ENCODE measurements at regions not wholly inside any gene's neighbourhood (a gene's known extent, or its start where the extent isn't known, plus 50 kb on each side); places are given as distances from the start of the nearest gene placed in this dataset.

GRCh38 chr3:118772036-118772435, 262.6 kb downstream of the IGSF11 start:
- H3K36me3 ChIP-seq (replicated peaks in 1 of 2; ENCODE audit: control insufficient read depth in 2 of 2, insufficient read depth in 2 of 2, low read length in 2 of 2): no peaks in the 10 kb centered on the region
- H3K27ac ChIP-seq (replicated peaks; ENCODE audit: low read length): no peak overlapping the region
- no peaks in the 10 kb centered on the region for H3K27me3 ChIP-seq (ENCODE audit: control insufficient read depth in 3 of 3, insufficient read depth in 3 of 3, low read depth in 1 of 3, low read length in 3 of 3)
- H3K4ac ChIP-seq (ENCODE audit: low read length): no peak overlapping the region
- H2BK12ac ChIP-seq (ENCODE audit: low read length): no peak overlapping the region
- no CpG with 5 or more reads among the region's 2 CpGs for WGBS, 2 donors (ENCODE audit: extremely low coverage in 2 of 2, insufficient read length in 2 of 2, insufficient replicate concordance in 1 of 2)
- no peak overlapping the region for H2AK5ac ChIP-seq (ENCODE audit: low read depth, low read length)
- H3K9me3 ChIP-seq (replicated peaks in 1 of 2; ENCODE audit: control insufficient read depth in 2 of 2, insufficient read depth in 1 of 2, low read depth in 1 of 2, low read length in 2 of 2): peaks cover 0 to 3% of the 10 kb centered on the region in 2 donors
- no peak overlapping the region for H3K4me3 ChIP-seq (ENCODE audit: low read length in 2 of 2)
- no peak overlapping the region for H2BK15ac ChIP-seq (ENCODE audit: low read length)
- H3K14ac ChIP-seq (ENCODE audit: low read length): no peak overlapping the region
- peak overlapping the region; percentile 52 for H2AFZ ChIP-seq (ENCODE audit: low read length)
- H2BK120ac ChIP-seq (ENCODE audit: low read depth, low read length): no peak overlapping the region
- H3K4me2 ChIP-seq (ENCODE audit: insufficient read depth, low read length, poor library complexity, severe bottlenecking): no peak overlapping the region
- H4K91ac ChIP-seq (ENCODE audit: low read depth, low read length, poor library complexity): no peak overlapping the region
- H3K79me1 ChIP-seq (ENCODE audit: low read depth, low read length): no peaks in the 10 kb centered on the region
- no peak overlapping the region for H2BK5ac ChIP-seq (ENCODE audit: low read length)
- no peak for DNase-seq (ENCODE audit: low spot score)
- H3K18ac ChIP-seq (ENCODE audit: low read length): no peak overlapping the region
- no peak overlapping the region for H3K23ac ChIP-seq (ENCODE audit: low read depth, low read length, poor library complexity)
- H4K8ac ChIP-seq (ENCODE audit: low read depth, low read length): no peak overlapping the region
- no peak overlapping the region for H3K9ac ChIP-seq (ENCODE audit: low read depth, low read length, poor library complexity)
- H3K4me1 ChIP-seq (ENCODE audit: control insufficient read depth in 2 of 2, insufficient read depth in 1 of 2, low read depth in 1 of 2, low read length in 2 of 2): peaks cover 0 to 4% of the 10 kb centered on the region in 2 donors

GRCh38 chr3:118772547-118773011, 262.1 kb downstream of the IGSF11 start:
- no peak overlapping the region for H2BK15ac ChIP-seq (ENCODE audit: low read length)
- no peak overlapping the region for H3K14ac ChIP-seq (ENCODE audit: low read length)
- H3K18ac ChIP-seq (ENCODE audit: low read length): no peak overlapping the region
- no peak overlapping the region for H3K4me3 ChIP-seq (ENCODE audit: low read length in 2 of 2)
- no peak overlapping the region for H2BK120ac ChIP-seq (ENCODE audit: low read depth, low read length)
- H3K4me1 ChIP-seq (ENCODE audit: control insufficient read depth in 2 of 2, insufficient read depth in 1 of 2, low read depth in 1 of 2, low read length in 2 of 2): peaks cover 0 to 4% of the 10 kb centered on the region in 2 donors
- no peak overlapping the region for H4K91ac ChIP-seq (ENCODE audit: low read depth, low read length, poor library complexity)
- H3K27ac ChIP-seq (replicated peaks; ENCODE audit: low read length): peak overlapping the region; percentile 0
- H2AFZ ChIP-seq (ENCODE audit: low read length): peak overlapping the region; percentile 52
- no peak overlapping the region for H2AK5ac ChIP-seq (ENCODE audit: low read depth, low read length)
- no peak overlapping the region for H2BK5ac ChIP-seq (ENCODE audit: low read length)
- H3K4me2 ChIP-seq (ENCODE audit: insufficient read depth, low read length, poor library complexity, severe bottlenecking): no peak overlapping the region
- no peak overlapping the region for H4K8ac ChIP-seq (ENCODE audit: low read depth, low read length)
- no peak overlapping the region for H2BK12ac ChIP-seq (ENCODE audit: low read length)
- H3K23ac ChIP-seq (ENCODE audit: low read depth, low read length, poor library complexity): no peak overlapping the region
- H3K9me3 ChIP-seq (replicated peaks in 1 of 2; ENCODE audit: control insufficient read depth in 2 of 2, insufficient read depth in 1 of 2, low read depth in 1 of 2, low read length in 2 of 2): peaks cover 0 to 3% of the 10 kb centered on the region in 2 donors
- H3K9ac ChIP-seq (ENCODE audit: low read depth, low read length, poor library complexity): no peak overlapping the region
- H3K79me1 ChIP-seq (ENCODE audit: low read depth, low read length): no peaks in the 10 kb centered on the region
- H3K4ac ChIP-seq (ENCODE audit: low read length): no peak overlapping the region
- DNase-seq (ENCODE audit: low spot score): no peak
- no peaks in the 10 kb centered on the region for H3K27me3 ChIP-seq (ENCODE audit: control insufficient read depth in 3 of 3, insufficient read depth in 3 of 3, low read depth in 1 of 3, low read length in 3 of 3)
- no peaks in the 10 kb centered on the region for H3K36me3 ChIP-seq (replicated peaks in 1 of 2; ENCODE audit: control insufficient read depth in 2 of 2, insufficient read depth in 2 of 2, low read length in 2 of 2)

- H3K23ac ChIP-seq (ENCODE audit: low read depth, low read length, poor library complexity): no peak overlapping the region
- H2BK12ac ChIP-seq (ENCODE audit: low read length): no peak overlapping the region
- H2BK5ac ChIP-seq (ENCODE audit: low read length): no peak overlapping the region
- no peak overlapping the region for H3K14ac ChIP-seq (ENCODE audit: low read length)
- no peaks in the 10 kb centered on the region for H3K79me1 ChIP-seq (ENCODE audit: low read depth, low read length)
- peaks cover 0 to 4% of the 10 kb centered on the region in 2 donors for H3K4me1 ChIP-seq (ENCODE audit: control insufficient read depth in 2 of 2, insufficient read depth in 1 of 2, low read depth in 1 of 2, low read length in 2 of 2)
- H3K9me3 ChIP-seq (replicated peaks in 1 of 2; ENCODE audit: control insufficient read depth in 2 of 2, insufficient read depth in 1 of 2, low read depth in 1 of 2, low read length in 2 of 2): peaks cover 0 to 3% of the 10 kb centered on the region in 2 donors
- H4K91ac ChIP-seq (ENCODE audit: low read depth, low read length, poor library complexity): no peak overlapping the region
- H3K36me3 ChIP-seq (replicated peaks in 1 of 2; ENCODE audit: control insufficient read depth in 2 of 2, insufficient read depth in 2 of 2, low read length in 2 of 2): no peaks in the 10 kb centered on the region
- no peaks in the 10 kb centered on the region for H3K27me3 ChIP-seq (ENCODE audit: control insufficient read depth in 3 of 3, insufficient read depth in 3 of 3, low read depth in 1 of 3, low read length in 3 of 3)
- no peak overlapping the region for H2BK120ac ChIP-seq (ENCODE audit: low read depth, low read length)
- no peak overlapping the region for H3K4ac ChIP-seq (ENCODE audit: low read length)
- no peak overlapping the region for H3K27ac ChIP-seq (replicated peaks; ENCODE audit: low read length)
- no peak overlapping the region for H3K4me3 ChIP-seq (ENCODE audit: low read length in 2 of 2)
- DNase-seq (ENCODE audit: low spot score): no peak
- no peak overlapping the region for H2BK15ac ChIP-seq (ENCODE audit: low read length)
- no peak overlapping the region for H3K18ac ChIP-seq (ENCODE audit: low read length)
- H2AFZ ChIP-seq (ENCODE audit: low read length): no peak overlapping the region
- no peak overlapping the region for H4K8ac ChIP-seq (ENCODE audit: low read depth, low read length)
- no peak overlapping the region for H3K4me2 ChIP-seq (ENCODE audit: insufficient read depth, low read length, poor library complexity, severe bottlenecking)
- no peak overlapping the region for H3K9ac ChIP-seq (ENCODE audit: low read depth, low read length, poor library complexity)
- no peak overlapping the region for H2AK5ac ChIP-seq (ENCODE audit: low read depth, low read length)
These were observed 259.6 kb downstream of the IGSF11 start for GRCh38 chr3:118775021-118775420.

GRCh38 chr3:118778201-118778600, 256.4 kb downstream of the IGSF11 start:
- no peak overlapping the region for H3K27ac ChIP-seq (replicated peaks; ENCODE audit: low read length)
- H3K14ac ChIP-seq (ENCODE audit: low read length): no peak overlapping the region
- peaks cover 0 to 3% of the 10 kb centered on the region in 2 donors for H3K9me3 ChIP-seq (replicated peaks in 1 of 2; ENCODE audit: control insufficient read depth in 2 of 2, insufficient read depth in 1 of 2, low read depth in 1 of 2, low read length in 2 of 2)
- no peaks in the 10 kb centered on the region for H3K79me1 ChIP-seq (ENCODE audit: low read depth, low read length)
- DNase-seq (ENCODE audit: low spot score): no peak
- no peak overlapping the region for H2BK120ac ChIP-seq (ENCODE audit: low read depth, low read length)
- H3K4me2 ChIP-seq (ENCODE audit: insufficient read depth, low read length, poor library complexity, severe bottlenecking): no peak overlapping the region
- H2BK12ac ChIP-seq (ENCODE audit: low read length): no peak overlapping the region
- H3K23ac ChIP-seq (ENCODE audit: low read depth, low read length, poor library complexity): no peak overlapping the region
- H2AK5ac ChIP-seq (ENCODE audit: low read depth, low read length): no peak overlapping the region
- H3K27me3 ChIP-seq (ENCODE audit: control insufficient read depth in 3 of 3, insufficient read depth in 3 of 3, low read depth in 1 of 3, low read length in 3 of 3): no peaks in the 10 kb centered on the region
- H3K18ac ChIP-seq (ENCODE audit: low read length): no peak overlapping the region
- no CpG with 5 or more reads among the region's 4 CpGs for WGBS, 2 donors (ENCODE audit: extremely low coverage in 2 of 2, insufficient read length in 2 of 2, insufficient replicate concordance in 1 of 2)
- no peak overlapping the region for H2AFZ ChIP-seq (ENCODE audit: low read length)
- peaks cover 0 to 5% of the 10 kb centered on the region in 2 donors for H3K4me1 ChIP-seq (ENCODE audit: control insufficient read depth in 2 of 2, insufficient read depth in 1 of 2, low read depth in 1 of 2, low read length in 2 of 2)
- no peak overlapping the region for H4K91ac ChIP-seq (ENCODE audit: low read depth, low read length, poor library complexity)
- H2BK15ac ChIP-seq (ENCODE audit: low read length): no peak overlapping the region
- no peaks in the 10 kb centered on the region for H3K36me3 ChIP-seq (replicated peaks in 1 of 2; ENCODE audit: control insufficient read depth in 2 of 2, insufficient read depth in 2 of 2, low read length in 2 of 2)
- no peak overlapping the region for H2BK5ac ChIP-seq (ENCODE audit: low read length)
- no peak overlapping the region for H3K9ac ChIP-seq (ENCODE audit: low read depth, low read length, poor library complexity)
- no peak overlapping the region for H3K4ac ChIP-seq (ENCODE audit: low read length)
- H4K8ac ChIP-seq (ENCODE audit: low read depth, low read length): no peak overlapping the region
- no peak overlapping the region for H3K4me3 ChIP-seq (ENCODE audit: low read length in 2 of 2)

All from neuronal stem cell (in vitro differentiated cells).